ENCODE measurements at regions not wholly inside any gene's neighbourhood (a gene's known extent, or its start where the extent isn't known, plus 50 kb on each side); places are given as distances from the start of the nearest gene placed in this dataset.
A peak's percentile ranks its signal among the peaks of the same experiment; 100 is the strongest.

DNA sequence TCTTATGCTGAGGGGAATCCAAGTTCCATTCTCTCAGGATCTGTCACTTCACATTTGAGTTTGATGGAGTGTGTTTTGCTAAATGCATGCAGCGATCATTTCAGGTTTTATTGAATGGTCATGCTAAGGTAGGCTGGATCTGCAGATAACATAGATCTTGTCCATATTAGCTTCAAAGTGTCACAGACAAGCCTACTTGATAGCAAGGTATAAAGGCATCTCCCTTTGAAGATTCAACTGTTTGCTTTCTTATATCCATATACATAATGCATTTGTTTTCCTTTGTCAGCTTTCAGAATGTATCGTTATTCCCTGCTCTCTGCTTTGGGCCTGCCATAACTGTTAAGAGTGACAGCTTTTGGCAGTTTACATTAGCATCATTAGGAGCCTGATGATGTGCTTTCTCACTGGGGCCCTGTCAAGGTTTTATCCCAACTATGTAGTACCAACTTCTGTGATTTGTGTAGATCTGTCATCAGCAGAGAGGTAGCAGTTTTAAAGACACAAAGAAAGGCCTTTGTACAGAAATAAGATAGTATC is 604.3 kb upstream of the CDH7 start:
- no peak for DNase-seq (ENCODE audit: low spot score)

DNA sequence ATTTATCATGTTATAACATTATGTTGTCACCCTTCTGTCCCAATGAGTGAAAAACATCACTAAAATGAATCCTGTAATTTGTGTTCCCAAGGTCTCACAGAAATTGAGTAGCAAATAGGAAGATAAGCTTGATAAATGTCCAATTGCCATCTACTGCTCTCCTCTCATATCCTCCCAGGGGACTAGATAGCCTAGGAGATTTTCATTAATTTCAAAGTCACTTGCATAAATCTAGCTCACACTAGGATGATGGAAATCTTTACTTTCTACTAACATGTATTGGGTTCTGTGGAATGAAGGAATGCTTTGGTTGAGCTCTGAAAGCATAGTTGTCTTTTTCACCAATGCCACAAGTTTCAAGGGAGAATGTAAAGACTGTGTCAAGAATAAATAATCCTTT is 605.5 kb upstream of the CDH7 start:
- no peak for DNase-seq (ENCODE audit: low spot score)

- DNase-seq (ENCODE audit: low spot score) = no peak
Observed at GRCh38 chr18:65133610-65134009, 617.2 kb upstream of the CDH7 start.

GRCh38 chr18:65124633-65125032 is 626.2 kb upstream of the CDH7 start:
- DNase-seq (ENCODE audit: low spot score) = no peak

DNA sequence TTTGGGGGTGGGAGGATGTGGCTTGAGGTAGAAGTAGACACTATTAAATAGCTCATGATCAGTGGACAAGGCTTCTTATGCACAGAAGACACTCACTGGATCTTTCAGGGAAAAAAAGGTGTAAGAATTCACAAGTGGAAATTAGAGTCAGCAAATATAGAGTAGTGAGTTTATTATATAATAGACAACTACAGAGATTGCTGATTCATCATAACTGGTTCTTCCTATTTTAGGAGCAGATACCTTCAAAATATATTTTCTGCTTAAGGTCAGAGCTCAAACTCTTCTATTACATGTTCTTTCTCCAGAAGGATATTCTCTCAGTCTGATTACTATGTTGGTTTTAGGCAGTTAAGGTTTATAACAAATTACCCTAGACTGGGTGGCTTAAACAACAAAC is 646.9 kb upstream of the CDH7 start:
- DNase-seq (ENCODE audit: low spot score) = no peak

DNA sequence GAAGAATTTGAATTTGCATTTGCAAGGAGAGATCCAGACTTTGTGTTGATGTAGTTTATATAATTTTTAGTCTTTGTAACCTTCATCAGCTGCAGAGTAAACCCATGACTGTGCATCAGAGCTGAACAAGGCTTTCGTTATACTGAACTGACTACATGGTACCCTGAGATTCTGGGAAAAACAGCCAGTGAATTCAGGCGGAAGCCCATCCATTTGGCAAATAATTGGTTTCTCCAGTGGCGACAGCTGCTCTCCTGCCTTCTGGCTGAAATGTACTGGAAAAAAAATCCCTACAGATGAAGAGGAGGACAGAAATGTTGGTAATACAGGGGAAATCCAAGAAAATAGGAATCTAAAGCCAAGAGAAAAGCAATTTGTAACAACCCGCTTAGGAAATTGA is 657.5 kb upstream of the CDH7 start:
- DNase-seq (ENCODE audit: low spot score) = peak; percentile 81

DNA sequence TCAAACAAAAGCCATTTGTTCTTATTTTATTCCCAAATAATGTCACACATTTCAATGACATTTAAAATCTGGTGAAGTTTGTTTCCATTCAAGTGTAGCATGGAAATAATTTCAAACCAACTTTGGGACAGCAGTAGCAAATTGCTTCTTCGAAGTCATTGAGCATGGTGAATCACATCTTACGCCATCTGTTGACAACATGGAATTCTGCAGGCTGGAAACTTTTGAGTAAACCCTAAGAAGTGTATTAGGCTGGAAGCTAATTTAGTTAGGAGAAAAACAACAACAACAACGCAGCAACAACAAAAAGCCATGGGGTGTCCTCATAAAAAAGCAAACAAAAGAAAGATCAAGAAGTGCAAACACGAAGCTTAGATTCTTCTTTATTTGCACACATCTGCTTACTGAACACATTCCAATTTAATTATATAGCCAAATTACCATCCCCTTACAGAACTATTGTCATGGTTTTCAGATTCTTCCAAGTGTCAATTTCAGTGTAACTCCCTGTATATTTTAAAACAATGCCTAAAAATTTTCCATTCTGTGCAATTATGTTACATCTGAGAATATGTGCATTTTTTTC is 659.0 kb upstream of the CDH7 start:
- peak; percentile 71 for DNase-seq (ENCODE audit: low spot score)

DNA sequence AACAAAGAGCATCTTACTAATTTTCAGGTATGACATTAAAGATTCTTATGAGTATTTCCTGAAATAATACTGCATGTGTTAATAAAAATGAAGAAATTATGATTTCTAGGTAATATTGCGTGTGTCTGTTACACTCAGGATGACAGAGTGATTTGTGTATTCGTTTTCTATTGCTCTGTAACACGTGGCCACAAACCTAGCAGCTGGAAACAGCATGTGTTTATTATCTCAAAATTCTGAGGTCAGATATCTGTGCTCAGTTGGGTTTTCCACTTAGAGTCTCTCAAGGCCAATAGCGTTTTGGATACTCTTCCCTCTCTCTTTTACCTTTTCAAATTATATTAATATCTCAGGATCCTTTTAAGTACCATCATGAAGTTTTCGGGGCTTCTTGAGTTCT is 667.9 kb upstream of the CDH7 start:
- no peak for DNase-seq (ENCODE audit: low spot score)

GRCh38 chr18:65081786-65082185 is 669.0 kb upstream of the CDH7 start:
- no peak for DNase-seq (ENCODE audit: low spot score)

DNA sequence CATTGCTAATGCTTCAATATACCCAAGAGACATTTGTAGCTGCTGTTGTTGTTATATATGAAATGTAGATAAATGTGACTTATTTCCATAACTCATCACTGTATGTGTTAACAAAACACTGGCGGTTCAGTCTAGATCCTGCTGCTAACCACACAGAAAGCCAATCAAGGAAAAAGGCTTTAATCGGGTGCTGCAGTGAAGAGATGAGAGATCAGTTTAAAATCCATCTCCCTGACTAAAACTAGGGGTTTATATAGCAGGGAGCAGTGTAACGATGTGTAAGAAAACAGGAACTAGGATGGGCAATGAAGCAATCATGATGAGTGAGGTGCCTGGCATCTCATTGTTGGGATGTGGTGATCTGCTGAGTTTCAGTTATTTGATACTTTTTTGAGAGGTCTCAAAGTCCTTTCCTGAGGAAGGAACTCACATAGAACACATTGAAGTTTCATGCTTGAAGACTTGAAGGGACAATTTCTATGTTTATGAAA is 677.7 kb upstream of the CDH7 start:
- DNase-seq (ENCODE audit: low spot score) = no peak

- no peak for DNase-seq (ENCODE audit: low spot score)
Observed at GRCh38 chr18:65057439-65058083, 693.3 kb upstream of the CDH7 start.

- DNase-seq (ENCODE audit: low spot score) = peak; percentile 26
Observed at GRCh38 chr18:65056575-65056974, 694.2 kb upstream of the CDH7 start.

GRCh38 chr18:65049586-65049985 is 701.2 kb upstream of the CDH7 start:
- DNase-seq (ENCODE audit: low spot score) = no peak

- DNase-seq (ENCODE audit: low spot score) = no peak
Observed at GRCh38 chr18:65039578-65039977, 711.2 kb upstream of the CDH7 start.

- DNase-seq (ENCODE audit: low spot score) = no peak
Observed at GRCh38 chr18:65035701-65036100, 715.1 kb upstream of the CDH7 start.

DNA sequence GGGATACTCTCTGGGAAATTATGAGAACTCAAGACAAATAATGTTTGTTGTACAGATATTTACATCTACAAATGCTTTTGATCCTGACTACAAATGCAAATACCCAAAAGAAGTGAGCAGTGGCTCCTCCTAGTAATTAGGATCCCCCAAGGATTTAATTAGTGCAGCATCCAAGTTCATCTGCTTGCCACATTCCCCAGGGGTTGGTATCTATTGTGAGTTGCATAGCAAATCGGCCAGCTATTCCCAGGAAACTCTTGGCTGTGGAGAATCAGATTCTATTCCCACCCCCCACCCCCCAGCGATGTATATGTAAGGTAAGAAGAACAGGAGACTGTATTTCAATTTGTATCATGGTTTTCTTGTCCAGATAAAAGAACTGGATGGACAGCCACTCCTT is 725.1 kb upstream of the CDH7 start:
- no peak for DNase-seq (ENCODE audit: low spot score)

DNA sequence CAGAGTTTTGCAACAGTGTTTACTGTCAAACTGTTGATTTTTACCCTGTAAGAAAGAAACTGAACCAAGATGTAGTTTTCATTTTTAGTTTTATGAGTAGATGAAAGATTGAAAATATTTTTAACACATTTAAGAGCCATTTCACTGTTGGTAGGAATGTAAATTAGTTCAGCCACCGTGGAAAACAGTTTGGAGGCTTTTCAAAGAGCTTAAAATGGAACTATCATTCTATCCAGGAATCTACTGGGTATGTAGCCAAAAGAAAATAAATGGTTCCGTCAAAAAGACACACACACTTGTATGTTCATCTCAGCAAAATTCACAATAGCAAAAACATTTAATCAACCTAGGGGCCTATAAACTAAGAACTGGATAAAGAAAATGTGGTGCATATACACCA is 729.8 kb upstream of the CDH7 start:
- no peak for DNase-seq (ENCODE audit: low spot score)

DNA sequence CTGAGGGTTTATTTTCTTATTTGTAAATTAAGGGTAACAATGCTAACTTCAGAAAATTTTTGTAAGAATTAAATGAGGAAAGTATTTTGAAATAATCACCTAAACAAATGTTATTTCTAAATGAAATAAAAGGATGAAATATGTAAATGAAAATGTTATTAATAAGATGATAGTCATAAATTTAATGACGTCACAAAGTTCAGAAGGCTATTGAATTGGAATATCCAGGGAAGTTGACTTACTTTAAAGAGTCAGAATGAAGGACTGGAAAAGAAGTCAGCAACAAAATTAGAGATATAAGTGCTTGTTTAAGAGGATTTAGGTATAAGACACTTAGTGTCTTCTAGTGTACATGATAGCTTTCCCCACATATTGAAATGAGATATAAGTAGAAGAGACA is 732.6 kb upstream of the CDH7 start:
- DNase-seq (ENCODE audit: low spot score) = no peak

- no peak for DNase-seq (ENCODE audit: low spot score)
Observed at GRCh38 chr18:65017372-65017760, 733.4 kb upstream of the CDH7 start.

GRCh38 chr18:65016631-65017371 is 734.0 kb upstream of the CDH7 start:
- DNase-seq (ENCODE audit: low spot score) = no peak

GRCh38 chr18:64994370-64994769 is 756.4 kb upstream of the CDH7 start:
- DNase-seq (ENCODE audit: low spot score) = no peak

- no peak for DNase-seq (ENCODE audit: low spot score)
Observed at GRCh38 chr18:64993695-64994094, 757.1 kb upstream of the CDH7 start.

DNA sequence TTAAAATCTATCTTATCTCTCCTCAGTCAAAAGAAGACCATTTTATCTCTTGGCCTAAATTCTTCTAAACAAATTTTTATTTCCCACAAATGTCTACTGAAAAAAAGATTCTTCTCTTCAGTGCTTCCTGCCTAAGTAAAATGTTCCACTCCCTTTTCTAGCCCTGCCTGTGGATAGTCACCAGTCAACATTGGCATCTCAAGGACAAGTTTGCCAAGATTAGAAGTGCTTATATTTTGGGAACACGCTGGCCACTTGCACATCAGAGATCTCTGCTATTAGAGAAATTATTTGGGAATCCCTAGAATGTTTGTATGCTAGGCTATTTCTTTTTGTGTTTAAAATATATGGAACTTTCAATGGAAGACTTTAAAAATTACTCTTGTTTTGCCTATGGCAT is 758.2 kb upstream of the CDH7 start:
- DNase-seq (ENCODE audit: low spot score) = no peak

All from pons (tissue), 1 donor.